BE2C (cell line): ENCODE measurements at regions not wholly inside any gene's neighbourhood (a gene's known extent, or its start where the extent isn't known, plus 50 kb on each side); places are given as distances from the start of the nearest gene placed in this dataset.
A peak's percentile ranks its signal among the peaks of the same experiment; 100 is the strongest.

ENCODE experiments used
- DNase-seq: peaks from one replicate; pipeline ENCODE4 v3.0.0-alpha.2; 2020
- H3K27me3 ChIP-seq: fragments of 250-450 bp; sonication (Bioruptor Pico); 2 replicates; pipeline ENCODE4 v1.5.1; 2020; ENCODE audit warnings: mild to moderate bottlenecking
- H3K36me3 ChIP-seq: fragments of 250-450 bp; sonication (Bioruptor Pico); 2 replicates; pipeline ENCODE4 v1.5.1; 2020; ENCODE audit warnings: mild to moderate bottlenecking
- H3K4me1 ChIP-seq: fragments of 250-450 bp; sonication (Bioruptor Pico); 2 replicates; pipeline ENCODE4 v1.5.1; 2020
- H3K4me3 ChIP-seq: 2 replicates; pipeline ENCODE4 v1.5.1; 2011; ENCODE audit warnings: low read depth, low read length
- H3K9me3 ChIP-seq: fragments of 250-450 bp; sonication (Bioruptor Pico); 2 replicates; pipeline ENCODE4 v1.5.1; 2020
- TF ChIP-seq, protein P1 (sequence below): IDR thresholded peaks from 2 replicates; pipeline ENCODE4 v1.5.1; 2012; ENCODE audit warnings: mild to moderate bottlenecking, low read depth, low read length

DNA sequence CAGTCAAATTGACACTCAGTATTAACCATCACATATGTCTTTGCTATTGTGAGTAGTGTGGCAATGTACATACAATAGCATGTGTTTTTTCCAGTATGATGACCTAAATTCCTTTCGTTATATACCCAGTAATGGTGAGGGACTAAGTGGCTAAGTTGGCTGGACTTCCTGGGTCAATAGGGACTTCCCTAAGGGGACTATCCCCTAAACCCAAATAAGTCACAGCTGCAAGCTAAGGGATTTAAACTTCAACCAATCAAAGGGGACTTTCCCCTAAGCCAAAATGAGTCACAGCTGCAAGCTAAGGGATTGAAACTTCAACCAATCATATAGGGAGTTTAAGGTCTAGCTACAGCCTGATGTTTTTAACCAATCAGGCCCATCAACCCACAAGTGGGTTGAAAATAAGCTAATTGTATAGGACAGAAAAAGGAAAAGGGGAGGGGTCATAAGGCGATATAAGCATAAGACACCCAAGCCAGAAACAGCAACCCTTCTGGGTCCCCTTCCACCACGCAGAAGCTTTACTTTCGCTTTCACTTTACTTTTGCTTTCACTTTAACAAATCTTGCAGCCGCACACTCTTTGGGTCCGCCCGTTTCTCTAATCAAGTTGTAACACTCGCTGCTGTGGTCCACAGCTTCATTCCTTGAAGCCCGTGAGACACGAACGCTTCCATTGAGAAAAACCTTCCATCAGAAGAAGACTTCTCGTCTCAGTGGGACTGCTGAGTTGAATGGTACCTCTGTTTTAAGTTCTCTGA lies 404.4 kb downstream of the FLRT2 start:
- TF ChIP-seq, protein P1, sequence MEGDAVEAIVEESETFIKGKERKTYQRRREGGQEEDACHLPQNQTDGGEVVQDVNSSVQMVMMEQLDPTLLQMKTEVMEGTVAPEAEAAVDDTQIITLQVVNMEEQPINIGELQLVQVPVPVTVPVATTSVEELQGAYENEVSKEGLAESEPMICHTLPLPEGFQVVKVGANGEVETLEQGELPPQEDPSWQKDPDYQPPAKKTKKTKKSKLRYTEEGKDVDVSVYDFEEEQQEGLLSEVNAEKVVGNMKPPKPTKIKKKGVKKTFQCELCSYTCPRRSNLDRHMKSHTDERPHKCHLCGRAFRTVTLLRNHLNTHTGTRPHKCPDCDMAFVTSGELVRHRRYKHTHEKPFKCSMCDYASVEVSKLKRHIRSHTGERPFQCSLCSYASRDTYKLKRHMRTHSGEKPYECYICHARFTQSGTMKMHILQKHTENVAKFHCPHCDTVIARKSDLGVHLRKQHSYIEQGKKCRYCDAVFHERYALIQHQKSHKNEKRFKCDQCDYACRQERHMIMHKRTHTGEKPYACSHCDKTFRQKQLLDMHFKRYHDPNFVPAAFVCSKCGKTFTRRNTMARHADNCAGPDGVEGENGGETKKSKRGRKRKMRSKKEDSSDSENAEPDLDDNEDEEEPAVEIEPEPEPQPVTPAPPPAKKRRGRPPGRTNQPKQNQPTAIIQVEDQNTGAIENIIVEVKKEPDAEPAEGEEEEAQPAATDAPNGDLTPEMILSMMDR: no peak
- H3K4me1 ChIP-seq: no peaks in the 10 kb centered on the region; the same call in 1 of the 2 replicates
- H3K9me3 ChIP-seq: 0 out of 2 replicates have a peak, but pooled peaks cover 2% of the 10 kb centered on the region
- H3K27me3 ChIP-seq: no peaks in the 10 kb centered on the region
- peak overlapping the region; percentile 63 for H3K4me3 ChIP-seq
- H3K36me3 ChIP-seq: no peaks in the 10 kb centered on the region
- peak; percentile 9 for DNase-seq

DNA sequence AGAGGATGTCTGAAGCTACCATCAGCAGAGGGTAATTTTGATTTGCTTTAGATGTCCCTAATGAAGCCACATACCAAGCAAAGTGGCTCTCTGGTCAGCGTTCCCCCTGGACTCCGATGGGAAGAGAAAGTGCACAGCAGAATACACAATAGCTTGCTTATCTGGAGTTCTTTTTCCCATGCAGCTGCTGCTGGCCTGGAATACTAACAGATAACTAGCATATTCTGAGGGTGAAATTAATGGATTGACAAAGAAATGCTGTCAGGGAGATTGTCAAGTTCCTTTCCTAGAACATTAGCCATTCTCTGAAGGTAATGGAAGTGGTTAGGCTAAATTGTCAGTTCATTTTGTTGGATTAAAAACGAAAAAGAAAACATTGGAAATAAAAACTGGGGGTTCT lies 391.3 kb downstream of the FLRT2 start:
- no peaks in the 10 kb centered on the region for H3K9me3 ChIP-seq
- TF ChIP-seq, protein P1: no peak
- no peak overlapping the region for H3K4me3 ChIP-seq
- DNase-seq: no peak
- no peaks in the 10 kb centered on the region for H3K36me3 ChIP-seq
- H3K4me1 ChIP-seq: no peaks in the 10 kb centered on the region
- no peaks in the 10 kb centered on the region for H3K27me3 ChIP-seq

DNA sequence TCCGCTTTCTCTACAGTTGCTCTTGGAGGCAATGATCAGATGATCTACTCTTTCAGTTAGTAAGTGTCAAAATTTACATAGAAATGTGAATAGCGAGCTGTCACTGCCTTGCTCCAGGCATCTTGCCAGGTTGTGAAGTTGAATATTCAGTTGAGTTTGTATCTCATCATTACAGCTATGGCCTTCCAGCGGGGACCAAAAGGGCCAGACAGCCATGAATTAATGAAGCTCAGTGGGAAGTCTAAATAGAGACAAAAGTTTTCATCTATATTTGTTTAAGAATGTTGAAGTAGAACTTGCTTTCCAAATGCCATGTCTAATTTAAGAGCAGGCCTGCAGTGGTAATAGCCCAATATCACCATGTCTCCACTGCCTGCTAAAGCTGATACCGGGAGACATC lies 387.8 kb downstream of the FLRT2 start:
- H3K36me3 ChIP-seq: no peaks in the 10 kb centered on the region
- H3K4me1 ChIP-seq: no peaks in the 10 kb centered on the region
- H3K4me3 ChIP-seq: no peak overlapping the region
- DNase-seq: no peak
- TF ChIP-seq, protein P1: no peak
- no peaks in the 10 kb centered on the region for H3K27me3 ChIP-seq
- no peaks in the 10 kb centered on the region for H3K9me3 ChIP-seq

DNA sequence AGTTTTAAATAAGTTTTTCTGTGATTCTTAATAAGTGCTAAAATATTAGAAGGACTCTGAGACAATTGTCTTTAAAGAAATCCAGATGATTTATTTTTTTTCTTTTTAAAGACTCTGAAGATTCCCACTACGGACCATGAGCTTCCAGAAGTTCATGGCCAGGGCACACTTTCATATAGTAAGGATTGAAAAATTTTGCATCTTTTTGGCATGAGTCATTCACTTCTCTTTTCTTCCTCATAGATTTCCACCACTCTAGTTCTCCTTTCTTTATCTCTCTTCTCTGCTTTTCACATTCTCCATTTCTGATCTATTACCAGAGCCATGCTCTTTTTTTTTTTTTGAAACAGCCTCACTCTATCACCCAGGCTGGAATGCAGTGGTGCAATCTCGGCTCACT lies 385.8 kb downstream of the FLRT2 start:
- DNase-seq: no peak
- no peak overlapping the region for H3K4me3 ChIP-seq
- H3K27me3 ChIP-seq: no peaks in the 10 kb centered on the region
- no peaks in the 10 kb centered on the region for H3K36me3 ChIP-seq
- no peaks in the 10 kb centered on the region for H3K4me1 ChIP-seq
- H3K9me3 ChIP-seq: no peaks in the 10 kb centered on the region
- TF ChIP-seq, protein P1: no peak

DNA sequence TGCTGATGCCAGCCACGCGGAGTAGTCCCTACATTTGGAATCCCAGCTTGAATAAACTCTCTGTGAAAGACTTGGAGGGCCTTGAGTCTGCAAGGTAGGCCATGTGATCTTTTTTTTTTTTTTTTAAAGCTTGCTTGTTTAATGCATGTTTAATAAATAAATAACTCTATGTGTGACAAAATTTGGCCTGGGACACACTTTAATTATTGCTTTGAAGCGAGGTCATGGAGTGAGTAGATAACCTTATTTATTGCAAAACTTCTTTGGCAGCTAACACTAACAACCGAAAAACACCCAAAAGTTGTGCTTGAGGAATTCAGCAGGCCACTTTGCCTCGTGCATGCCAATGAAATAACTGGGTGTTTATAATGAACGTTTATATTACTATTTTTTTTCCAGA lies 382.2 kb downstream of the FLRT2 start:
- no peak for DNase-seq
- H3K9me3 ChIP-seq: no peaks in the 10 kb centered on the region
- H3K36me3 ChIP-seq: no peaks in the 10 kb centered on the region
- H3K27me3 ChIP-seq: no peaks in the 10 kb centered on the region
- H3K4me3 ChIP-seq: no peak overlapping the region
- TF ChIP-seq, protein P1: no peak
- no peaks in the 10 kb centered on the region for H3K4me1 ChIP-seq

DNA sequence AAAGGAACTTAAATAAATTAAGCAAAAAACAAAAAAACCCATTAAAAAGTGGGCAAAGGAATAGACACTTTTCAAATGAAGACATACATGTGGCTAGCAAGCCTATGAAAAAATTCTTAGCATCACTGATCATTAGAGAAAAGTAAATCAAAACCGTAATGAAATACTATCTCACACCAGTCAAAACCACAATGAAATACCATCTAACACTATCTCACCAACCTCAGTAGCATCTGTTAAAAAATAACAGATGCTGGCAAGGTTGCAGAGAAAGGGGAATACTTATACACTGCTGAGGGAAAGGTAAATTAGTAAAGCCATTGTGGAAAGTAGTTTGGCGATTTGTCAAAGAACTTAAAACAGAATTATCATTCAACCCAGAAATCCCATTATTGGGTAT lies 381.1 kb downstream of the FLRT2 start:
- no peaks in the 10 kb centered on the region for H3K36me3 ChIP-seq
- no peak overlapping the region for H3K4me3 ChIP-seq
- H3K4me1 ChIP-seq: no peaks in the 10 kb centered on the region
- no peaks in the 10 kb centered on the region for H3K9me3 ChIP-seq
- no peaks in the 10 kb centered on the region for H3K27me3 ChIP-seq
- TF ChIP-seq, protein P1: no peak
- DNase-seq: no peak
